SK-N-SH (cell line): ENCODE measurements at regions not wholly inside any gene's neighbourhood (a gene's known extent, or its start where the extent isn't known, plus 50 kb on each side); places are given as distances from the start of the nearest gene placed in this dataset.

ENCODE experiments used
- EZH2phosphoT487 ChIP-seq: fragments of 200-600 bp; sonication (generic); IDR thresholded peaks from 2 replicates; pipeline ENCODE4 v1.6.1; 2017; ENCODE audit warnings: low read depth, mixed run types, mild to moderate bottlenecking, antibody characterized with exemption, moderate library complexity, borderline replicate concordance
- ZBTB33 ChIP-seq: IDR thresholded peaks from 2 replicates; pipeline ENCODE4 v1.4.0; 2012; ENCODE audit warnings: low read depth, borderline replicate concordance

GRCh38 chr21:23245255-23245654 lies 2247.0 kb downstream of the NCAM2 start:
- TF ChIP-seq ZBTB33 (no peak), EZH2phosphoT487 (no peak)
